A549 (cell line): ENCODE measurements at regions not wholly inside any gene's neighbourhood (a gene's known extent, or its start where the extent isn't known, plus 50 kb on each side); places are given as distances from the start of the nearest gene placed in this dataset.

ENCODE experiments used
- HOXA7 ChIP-seq: fragments of 250-450 bp; sonication (Bioruptor Pico); IDR thresholded peaks from 2 replicates; pipeline ENCODE4 v1.5.0; 2020; ENCODE audit warnings: mild to moderate bottlenecking, moderate library complexity
- JUN ChIP-seq, 2 experiments: fragments of >200 bp; sonication (Bioruptor Twin); formaldehyde crosslinking; IDR thresholded peaks; 2 replicates in 1 of 2; 3 replicates in 1 of 2; pipeline ENCODE4 v1.6.1; 2016 to 2017
- MAFK ChIP-seq: fragments of 450-650 bp; IDR thresholded peaks from 2 replicates; pipeline ENCODE4 v1.6.1; 2014; ENCODE audit not compliant: partially characterized antibody
- POLR2A ChIP-seq: IDR thresholded peaks from 2 replicates; pipeline ENCODE4 v1.6.1; 2012; ENCODE audit warnings: mild to moderate bottlenecking, low read length
- RFX5 ChIP-seq: fragments of 450-650 bp; IDR thresholded peaks from 2 replicates; pipeline ENCODE4 v1.7.1; 2014; ENCODE audit warnings: antibody characterized with exemption, mild to moderate bottlenecking, moderate library complexity
- TF ChIP-seq, protein P1 (sequence below): fragments of 450-650 bp; IDR thresholded peaks from 2 replicates; pipeline ENCODE4 v1.6.1; 2014; ENCODE audit warnings: antibody characterized with exemption
- TF ChIP-seq, protein P2 (sequence below): fragments of 200-600 bp; sonication (generic); IDR thresholded peaks from 2 replicates; pipeline ENCODE4 v1.6.1; 2016; ENCODE audit warnings: antibody characterized with exemption, mild to moderate bottlenecking, moderate library complexity
- TF ChIP-seq, protein P3 (sequence below): fragments of >200 bp; sonication (Bioruptor Twin); formaldehyde crosslinking; IDR thresholded peaks from 3 replicates; pipeline ENCODE4 v1.5.1; 2016
- TF ChIP-seq, protein P4 (sequence below): fragments of >200 bp; sonication (Bioruptor Twin); formaldehyde crosslinking; IDR thresholded peaks from 3 replicates; pipeline ENCODE4 v1.6.1; 2016

- TF ChIP-seq JUN (IDR thresholded peaks at IDR 0.05) (no peak), POLR2A (no peak), RFX5 (no peak), MAFK (no peak), HOXA7 (no peak)
- TF ChIP-seq, protein P1, sequence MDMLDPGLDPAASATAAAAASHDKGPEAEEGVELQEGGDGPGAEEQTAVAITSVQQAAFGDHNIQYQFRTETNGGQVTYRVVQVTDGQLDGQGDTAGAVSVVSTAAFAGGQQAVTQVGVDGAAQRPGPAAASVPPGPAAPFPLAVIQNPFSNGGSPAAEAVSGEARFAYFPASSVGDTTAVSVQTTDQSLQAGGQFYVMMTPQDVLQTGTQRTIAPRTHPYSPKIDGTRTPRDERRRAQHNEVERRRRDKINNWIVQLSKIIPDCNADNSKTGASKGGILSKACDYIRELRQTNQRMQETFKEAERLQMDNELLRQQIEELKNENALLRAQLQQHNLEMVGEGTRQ = no peak
- TF ChIP-seq, protein P2, sequence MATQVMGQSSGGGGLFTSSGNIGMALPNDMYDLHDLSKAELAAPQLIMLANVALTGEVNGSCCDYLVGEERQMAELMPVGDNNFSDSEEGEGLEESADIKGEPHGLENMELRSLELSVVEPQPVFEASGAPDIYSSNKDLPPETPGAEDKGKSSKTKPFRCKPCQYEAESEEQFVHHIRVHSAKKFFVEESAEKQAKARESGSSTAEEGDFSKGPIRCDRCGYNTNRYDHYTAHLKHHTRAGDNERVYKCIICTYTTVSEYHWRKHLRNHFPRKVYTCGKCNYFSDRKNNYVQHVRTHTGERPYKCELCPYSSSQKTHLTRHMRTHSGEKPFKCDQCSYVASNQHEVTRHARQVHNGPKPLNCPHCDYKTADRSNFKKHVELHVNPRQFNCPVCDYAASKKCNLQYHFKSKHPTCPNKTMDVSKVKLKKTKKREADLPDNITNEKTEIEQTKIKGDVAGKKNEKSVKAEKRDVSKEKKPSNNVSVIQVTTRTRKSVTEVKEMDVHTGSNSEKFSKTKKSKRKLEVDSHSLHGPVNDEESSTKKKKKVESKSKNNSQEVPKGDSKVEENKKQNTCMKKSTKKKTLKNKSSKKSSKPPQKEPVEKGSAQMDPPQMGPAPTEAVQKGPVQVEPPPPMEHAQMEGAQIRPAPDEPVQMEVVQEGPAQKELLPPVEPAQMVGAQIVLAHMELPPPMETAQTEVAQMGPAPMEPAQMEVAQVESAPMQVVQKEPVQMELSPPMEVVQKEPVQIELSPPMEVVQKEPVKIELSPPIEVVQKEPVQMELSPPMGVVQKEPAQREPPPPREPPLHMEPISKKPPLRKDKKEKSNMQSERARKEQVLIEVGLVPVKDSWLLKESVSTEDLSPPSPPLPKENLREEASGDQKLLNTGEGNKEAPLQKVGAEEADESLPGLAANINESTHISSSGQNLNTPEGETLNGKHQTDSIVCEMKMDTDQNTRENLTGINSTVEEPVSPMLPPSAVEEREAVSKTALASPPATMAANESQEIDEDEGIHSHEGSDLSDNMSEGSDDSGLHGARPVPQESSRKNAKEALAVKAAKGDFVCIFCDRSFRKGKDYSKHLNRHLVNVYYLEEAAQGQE = no peak
- TF ChIP-seq, protein P3, sequence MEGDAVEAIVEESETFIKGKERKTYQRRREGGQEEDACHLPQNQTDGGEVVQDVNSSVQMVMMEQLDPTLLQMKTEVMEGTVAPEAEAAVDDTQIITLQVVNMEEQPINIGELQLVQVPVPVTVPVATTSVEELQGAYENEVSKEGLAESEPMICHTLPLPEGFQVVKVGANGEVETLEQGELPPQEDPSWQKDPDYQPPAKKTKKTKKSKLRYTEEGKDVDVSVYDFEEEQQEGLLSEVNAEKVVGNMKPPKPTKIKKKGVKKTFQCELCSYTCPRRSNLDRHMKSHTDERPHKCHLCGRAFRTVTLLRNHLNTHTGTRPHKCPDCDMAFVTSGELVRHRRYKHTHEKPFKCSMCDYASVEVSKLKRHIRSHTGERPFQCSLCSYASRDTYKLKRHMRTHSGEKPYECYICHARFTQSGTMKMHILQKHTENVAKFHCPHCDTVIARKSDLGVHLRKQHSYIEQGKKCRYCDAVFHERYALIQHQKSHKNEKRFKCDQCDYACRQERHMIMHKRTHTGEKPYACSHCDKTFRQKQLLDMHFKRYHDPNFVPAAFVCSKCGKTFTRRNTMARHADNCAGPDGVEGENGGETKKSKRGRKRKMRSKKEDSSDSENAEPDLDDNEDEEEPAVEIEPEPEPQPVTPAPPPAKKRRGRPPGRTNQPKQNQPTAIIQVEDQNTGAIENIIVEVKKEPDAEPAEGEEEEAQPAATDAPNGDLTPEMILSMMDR = no peak
- TF ChIP-seq, protein P4, sequence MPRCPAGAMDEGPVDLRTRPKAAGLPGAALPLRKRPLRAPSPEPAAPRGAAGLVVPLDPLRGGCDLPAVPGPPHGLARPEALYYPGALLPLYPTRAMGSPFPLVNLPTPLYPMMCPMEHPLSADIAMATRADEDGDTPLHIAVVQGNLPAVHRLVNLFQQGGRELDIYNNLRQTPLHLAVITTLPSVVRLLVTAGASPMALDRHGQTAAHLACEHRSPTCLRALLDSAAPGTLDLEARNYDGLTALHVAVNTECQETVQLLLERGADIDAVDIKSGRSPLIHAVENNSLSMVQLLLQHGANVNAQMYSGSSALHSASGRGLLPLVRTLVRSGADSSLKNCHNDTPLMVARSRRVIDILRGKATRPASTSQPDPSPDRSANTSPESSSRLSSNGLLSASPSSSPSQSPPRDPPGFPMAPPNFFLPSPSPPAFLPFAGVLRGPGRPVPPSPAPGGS = no peak
Measured at GRCh38 chr2:228329282-228329681, 147.8 kb upstream of the SPHKAP start.
